ENCODE measurements at regions not wholly inside any gene's neighbourhood (a gene's known extent, or its start where the extent isn't known, plus 50 kb on each side); places are given as distances from the start of the nearest gene placed in this dataset.

DNA sequence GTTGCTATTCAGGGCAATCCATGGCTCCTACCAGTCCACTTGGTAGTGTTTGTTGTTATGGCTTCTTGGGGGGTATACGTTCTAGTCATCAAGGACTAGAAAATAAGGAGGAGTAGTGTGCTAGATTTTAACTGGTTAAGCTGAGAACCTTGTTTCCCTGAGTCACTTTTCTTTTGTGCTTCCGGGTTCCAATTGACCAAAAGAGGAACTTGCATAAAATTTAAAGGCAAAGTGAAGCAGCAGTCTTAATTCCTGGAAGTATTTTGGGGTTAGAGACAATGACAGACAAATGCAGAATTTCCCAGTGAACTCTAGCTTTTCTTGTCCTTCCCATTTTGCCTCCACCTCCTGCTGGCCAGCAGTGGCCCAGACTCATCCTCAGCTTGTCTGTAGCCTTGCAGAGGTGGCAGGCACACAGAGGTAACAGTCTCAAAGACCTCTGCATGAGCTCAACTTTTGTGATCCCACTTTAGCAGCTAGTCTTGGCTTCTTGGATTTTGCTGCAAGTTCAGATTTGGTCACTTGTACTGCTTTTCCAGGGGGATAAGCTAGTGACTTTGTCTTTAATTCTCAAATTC lies 1105.8 kb upstream of the NXPH2 start:
- Histone ChIP-seq H3K9me3 (replicated peaks; ENCODE audit: control insufficient read depth, insufficient read depth, low read length) (no peaks in the 10 kb centered on the region), H3K36me3 (ENCODE audit: control insufficient read depth in 2 of 2, extremely low read depth in 1 of 2, insufficient read depth in 2 of 2, low read length in 2 of 2) (no peaks in the 10 kb centered on the region), H3K9ac (replicated peaks; ENCODE audit: extremely low read depth, insufficient read depth, low read length) (no peak overlapping the region), H3K4me2 (ENCODE audit: insufficient read depth, low read length) (no peak overlapping the region), H4K20me1 (replicated peaks; ENCODE audit: control insufficient read depth, extremely low read depth, insufficient read depth, low read length) (no peaks in the 10 kb centered on the region), H3K79me2 (ENCODE audit: control insufficient read depth, insufficient read depth, low read length) (no peaks in the 10 kb centered on the region), H3K9me1 (replicated peaks; ENCODE audit: control insufficient read depth, extremely low read depth, insufficient read depth, low read length) (no peaks in the 10 kb centered on the region), H3K4me3 (replicated peaks in 1 of 3; ENCODE audit: insufficient read depth in 1 of 3, low read depth in 1 of 3, low read length in 3 of 3) (no peak overlapping the region), H3K27me3 (ENCODE audit: control insufficient read depth in 2 of 2, insufficient read depth in 2 of 2, low read length in 2 of 2) (no peaks in the 10 kb centered on the region), H3K4me1 (ENCODE audit: control insufficient read depth, extremely low read depth, insufficient read depth, low read length) (no peaks in the 10 kb centered on the region), H2AFZ (ENCODE audit: low read depth, low read length) (no peak overlapping the region), H3K27ac (ENCODE audit: insufficient read depth, low read depth, low read length) (no peak overlapping the region)
- no TSS peak for BruUV-seq (replicated peaks)
- intact Hi-C loops (cut with micrococcal nuclease) (no loop called here), dilution Hi-C loops (cut with MboI; ENCODE audit: extremely low pct_ligation_motif_present, low sequenced_read_pairs) (no loop called here)
- TF ChIP-seq EZH2 (IDR thresholded peaks at IDR 0.05; ENCODE audit: borderline replicate concordance, low read depth, low read length, severe bottlenecking): no peak
- no peak for TF ChIP-seq GATA2 (IDR thresholded peaks at IDR 0.05; ENCODE audit: insufficient read depth, insufficient read length, low read depth, low read length)
- TF ChIP-seq, protein P1, sequence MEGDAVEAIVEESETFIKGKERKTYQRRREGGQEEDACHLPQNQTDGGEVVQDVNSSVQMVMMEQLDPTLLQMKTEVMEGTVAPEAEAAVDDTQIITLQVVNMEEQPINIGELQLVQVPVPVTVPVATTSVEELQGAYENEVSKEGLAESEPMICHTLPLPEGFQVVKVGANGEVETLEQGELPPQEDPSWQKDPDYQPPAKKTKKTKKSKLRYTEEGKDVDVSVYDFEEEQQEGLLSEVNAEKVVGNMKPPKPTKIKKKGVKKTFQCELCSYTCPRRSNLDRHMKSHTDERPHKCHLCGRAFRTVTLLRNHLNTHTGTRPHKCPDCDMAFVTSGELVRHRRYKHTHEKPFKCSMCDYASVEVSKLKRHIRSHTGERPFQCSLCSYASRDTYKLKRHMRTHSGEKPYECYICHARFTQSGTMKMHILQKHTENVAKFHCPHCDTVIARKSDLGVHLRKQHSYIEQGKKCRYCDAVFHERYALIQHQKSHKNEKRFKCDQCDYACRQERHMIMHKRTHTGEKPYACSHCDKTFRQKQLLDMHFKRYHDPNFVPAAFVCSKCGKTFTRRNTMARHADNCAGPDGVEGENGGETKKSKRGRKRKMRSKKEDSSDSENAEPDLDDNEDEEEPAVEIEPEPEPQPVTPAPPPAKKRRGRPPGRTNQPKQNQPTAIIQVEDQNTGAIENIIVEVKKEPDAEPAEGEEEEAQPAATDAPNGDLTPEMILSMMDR (IDR thresholded peaks at IDR 0.05; ENCODE audit: extremely low read depth in 1 of 2, insufficient read depth in 1 of 2, low read depth in 1 of 2, low read length in 2 of 2): no peak
- no peak for TF ChIP-seq POLR2A (IDR thresholded peaks at IDR 0.05; ENCODE audit: low read depth, low read length)
- no peak for TF ChIP-seq POLR2AphosphoS5 (IDR thresholded peaks at IDR 0.05; ENCODE audit: insufficient read depth, low read depth, low read length)
- POLR2A ChIA-PET: no interaction called here
- FAIRE-seq (no peak), DNase-seq (ENCODE audit: low read depth, low spot score) (no peak)
- CTCF ChIA-PET: no interaction called here

DNA sequence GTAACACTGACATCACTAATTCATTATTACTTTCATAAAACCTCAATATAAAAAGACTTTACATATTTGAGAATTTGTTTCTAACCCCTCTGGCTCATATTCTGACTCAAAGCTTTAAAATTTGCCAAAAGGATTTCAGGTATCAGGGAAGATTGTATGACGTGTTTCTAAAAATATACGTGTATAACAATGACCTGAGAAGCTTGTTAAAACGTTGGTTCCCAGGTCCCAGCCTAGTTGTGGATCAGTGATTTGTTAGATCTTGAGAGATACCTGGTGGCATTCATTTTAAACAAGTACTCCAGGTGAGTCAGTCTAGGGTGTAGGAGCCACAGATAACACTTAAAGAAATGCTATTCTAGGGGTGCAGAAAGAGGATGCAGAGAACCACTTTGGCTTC lies 1096.8 kb upstream of the NXPH2 start:
- FAIRE-seq: no peak
- dilution Hi-C loops (cut with MboI; ENCODE audit: extremely low pct_ligation_motif_present, low sequenced_read_pairs): no loop called here
- no TSS peak for BruUV-seq (replicated peaks)

More for the DNA sequence above, 1096.8 kb upstream of the NXPH2 start:
- no peak for TF ChIP-seq POLR2AphosphoS5 (IDR thresholded peaks at IDR 0.05; ENCODE audit: insufficient read depth, low read depth, low read length)
- TF ChIP-seq, protein P1 (IDR thresholded peaks at IDR 0.05; ENCODE audit: extremely low read depth in 1 of 2, insufficient read depth in 1 of 2, low read depth in 1 of 2, low read length in 2 of 2): no peak
- no peak for TF ChIP-seq JUN (IDR thresholded peaks at IDR 0.05; ENCODE audit: borderline replicate concordance, insufficient read depth, insufficient read length, low read depth)
- TF ChIP-seq EZH2 (IDR thresholded peaks at IDR 0.05; ENCODE audit: borderline replicate concordance, low read depth, low read length, severe bottlenecking): no peak
- TF ChIP-seq POLR2A (IDR thresholded peaks at IDR 0.05; ENCODE audit: low read depth, low read length): no peak
- TF ChIP-seq, protein P2, sequence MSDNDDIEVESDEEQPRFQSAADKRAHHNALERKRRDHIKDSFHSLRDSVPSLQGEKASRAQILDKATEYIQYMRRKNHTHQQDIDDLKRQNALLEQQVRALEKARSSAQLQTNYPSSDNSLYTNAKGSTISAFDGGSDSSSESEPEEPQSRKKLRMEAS (IDR thresholded peaks at IDR 0.05; ENCODE audit: insufficient read depth, insufficient read length): no peak
- no peak for TF ChIP-seq GATA2 (IDR thresholded peaks at IDR 0.05; ENCODE audit: insufficient read depth, insufficient read length, low read depth, low read length)
- TF ChIP-seq FOS (IDR thresholded peaks at IDR 0.05; ENCODE audit: borderline replicate concordance, insufficient read depth, low read length): no peak
- TF ChIP-seq MYC (IDR thresholded peaks at IDR 0.05; ENCODE audit: low read depth, low read length): no peak
- H3K27ac ChIP-seq (ENCODE audit: insufficient read depth, low read depth, low read length): no peak overlapping the region
- POLR2A ChIA-PET: no interaction called here
- DNase-seq (ENCODE audit: low read depth, low spot score): no peak
- H3K79me2 ChIP-seq (ENCODE audit: control insufficient read depth, insufficient read depth, low read length): no peaks in the 10 kb centered on the region
- no peak overlapping the region for H3K9ac ChIP-seq (replicated peaks; ENCODE audit: extremely low read depth, insufficient read depth, low read length)
- no peaks in the 10 kb centered on the region for H3K9me1 ChIP-seq (replicated peaks; ENCODE audit: control insufficient read depth, extremely low read depth, insufficient read depth, low read length)
- H3K4me1 ChIP-seq (ENCODE audit: control insufficient read depth, extremely low read depth, insufficient read depth, low read length): no peaks in the 10 kb centered on the region
- no peak overlapping the region for H3K4me3 ChIP-seq (replicated peaks in 1 of 3; ENCODE audit: insufficient read depth in 1 of 3, low read depth in 1 of 3, low read length in 3 of 3)
- intact Hi-C loops (cut with micrococcal nuclease): no loop called here
- H2AFZ ChIP-seq (ENCODE audit: low read depth, low read length): no peak overlapping the region
- no peak overlapping the region for H3K4me2 ChIP-seq (ENCODE audit: insufficient read depth, low read length)
- no peaks in the 10 kb centered on the region for H3K9me3 ChIP-seq (replicated peaks; ENCODE audit: control insufficient read depth, insufficient read depth, low read length)
- H3K27me3 ChIP-seq (ENCODE audit: control insufficient read depth in 2 of 2, insufficient read depth in 2 of 2, low read length in 2 of 2): no peaks in the 10 kb centered on the region
- CTCF ChIA-PET: no interaction called here
- H4K20me1 ChIP-seq (replicated peaks; ENCODE audit: control insufficient read depth, extremely low read depth, insufficient read depth, low read length): no peaks in the 10 kb centered on the region
- H3K36me3 ChIP-seq (ENCODE audit: control insufficient read depth in 2 of 2, extremely low read depth in 1 of 2, insufficient read depth in 2 of 2, low read length in 2 of 2): no peaks in the 10 kb centered on the region
